Adipocyte (in vitro differentiated cells): ENCODE measurements at regions not wholly inside any gene's neighbourhood (a gene's known extent, or its start where the extent isn't known, plus 50 kb on each side); places are given as distances from the start of the nearest gene placed in this dataset.
A peak's percentile ranks its signal among the peaks of the same experiment; 100 is the strongest.

Source experiments
- DNase-seq: peaks from one replicate; pipeline ENCODE4 v3.0.0-alpha.2; 2015; ENCODE audit warnings: low read depth
- H3K27me3 ChIP-seq: replicated peaks from 2 replicates; pipeline ENCODE4 v1.7.0; 2013; ENCODE audit warnings: mild to moderate bottlenecking, low read length, moderate library complexity; ENCODE audit not compliant: control insufficient read depth, insufficient read depth
- H3K36me3 ChIP-seq: 2 replicates; pipeline ENCODE4 v1.7.0; 2013; ENCODE audit warnings: low read length, mild to moderate bottlenecking, moderate library complexity; ENCODE audit not compliant: control insufficient read depth, insufficient read depth, severe bottlenecking
- H3K4me1 ChIP-seq: 2 replicates; pipeline ENCODE4 v1.7.0; 2013; ENCODE audit warnings: mild to moderate bottlenecking, low read length, moderate library complexity; ENCODE audit not compliant: control insufficient read depth, insufficient read depth
- H3K4me3 ChIP-seq: 2 replicates; pipeline ENCODE4 v1.7.0; 2013; ENCODE audit warnings: mild to moderate bottlenecking, low read length, moderate library complexity
- H3K9ac ChIP-seq: 2 replicates; pipeline ENCODE4 v1.7.0; 2013; ENCODE audit warnings: mild to moderate bottlenecking, low read length, moderate library complexity
- H3K9me3 ChIP-seq: 2 replicates; pipeline ENCODE4 v1.7.0; 2013; ENCODE audit warnings: mild to moderate bottlenecking, low read length, moderate library complexity; ENCODE audit not compliant: control insufficient read depth

GRCh38 chr10:63795094-63795860 lies 274.1 kb downstream of the REEP3 start:
- DNase-seq: no peak
- H3K4me1 ChIP-seq: peaks cover 9% of the 10 kb centered on the region
- no peak overlapping the region for H3K9ac ChIP-seq
- no peaks in the 10 kb centered on the region for H3K36me3 ChIP-seq
- no peaks in the 10 kb centered on the region for H3K27me3 ChIP-seq
- peaks cover 9% of the 10 kb centered on the region for H3K9me3 ChIP-seq
- no peak overlapping the region for H3K4me3 ChIP-seq

- Histone ChIP-seq H3K4me3 (peak overlapping the region; percentile 66), H3K36me3 (no peaks in the 10 kb centered on the region), H3K27me3 (no peaks in the 10 kb centered on the region), H3K4me1 (peaks cover 17% of the 10 kb centered on the region), H3K9me3 (no peaks in the 10 kb centered on the region), H3K9ac (peak overlapping the region; percentile 27)
- peak; percentile 73 for DNase-seq
Measured at GRCh38 chr10:63798599-63799498, 277.6 kb downstream of the REEP3 start.

- no peaks in the 10 kb centered on the region for H3K9me3 ChIP-seq
- peaks cover 17% of the 10 kb centered on the region for H3K4me1 ChIP-seq
- no peak overlapping the region for H3K9ac ChIP-seq
- no peaks in the 10 kb centered on the region for H3K36me3 ChIP-seq
- peak overlapping the region; percentile 66 for H3K4me3 ChIP-seq
- DNase-seq: no peak
- no peaks in the 10 kb centered on the region for H3K27me3 ChIP-seq
Measured at GRCh38 chr10:63799521-63800300, 278.5 kb downstream of the REEP3 start.

- Histone ChIP-seq H3K9me3 (no peaks in the 10 kb centered on the region), H3K4me3 (no peak overlapping the region), H3K36me3 (no peaks in the 10 kb centered on the region), H3K4me1 (peaks cover 17% of the 10 kb centered on the region), H3K27me3 (no peaks in the 10 kb centered on the region), H3K9ac (no peak overlapping the region)
- DNase-seq: no peak
Measured at GRCh38 chr10:63801166-63801565, 280.0 kb downstream of the REEP3 start.

- Histone ChIP-seq H3K4me1 (no peaks in the 10 kb centered on the region), H3K4me3 (no peak overlapping the region), H3K36me3 (no peaks in the 10 kb centered on the region), H3K27me3 (no peaks in the 10 kb centered on the region), H3K9ac (no peak overlapping the region), H3K9me3 (no peaks in the 10 kb centered on the region)
- no peak for DNase-seq
Measured at GRCh38 chr10:63806330-63806729, 285.1 kb downstream of the REEP3 start.

- no peaks in the 10 kb centered on the region for H3K36me3 ChIP-seq
- H3K27me3 ChIP-seq: peaks cover 9% of the 10 kb centered on the region
- no peak overlapping the region for H3K9ac ChIP-seq
- H3K4me3 ChIP-seq: no peak overlapping the region
- H3K9me3 ChIP-seq: no peaks in the 10 kb centered on the region
- no peaks in the 10 kb centered on the region for H3K4me1 ChIP-seq
- DNase-seq: peak; percentile 4
Measured at GRCh38 chr10:63812501-63812900, 291.3 kb downstream of the REEP3 start.

GRCh38 chr10:63819753-63820329 lies 298.6 kb downstream of the REEP3 start:
- Histone ChIP-seq H3K9ac (no peak overlapping the region), H3K9me3 (peaks cover 3% of the 10 kb centered on the region), H3K27me3 (peaks cover 9% of the 10 kb centered on the region), H3K4me1 (no peaks in the 10 kb centered on the region), H3K4me3 (no peak overlapping the region), H3K36me3 (no peaks in the 10 kb centered on the region)
- peak; percentile 92 for DNase-seq

- Histone ChIP-seq H3K4me1 (no peaks in the 10 kb centered on the region), H3K4me3 (no peak overlapping the region), H3K9ac (no peak overlapping the region), H3K9me3 (peaks cover 3% of the 10 kb centered on the region), H3K36me3 (no peaks in the 10 kb centered on the region), H3K27me3 (no peaks in the 10 kb centered on the region)
- no peak for DNase-seq
Measured at GRCh38 chr10:63822496-63822895, 301.3 kb downstream of the REEP3 start.

GRCh38 chr10:63825111-63825510 lies 303.9 kb downstream of the REEP3 start:
- Histone ChIP-seq H3K36me3 (no peaks in the 10 kb centered on the region), H3K4me3 (no peak overlapping the region), H3K27me3 (no peaks in the 10 kb centered on the region), H3K9me3 (peaks cover 3% of the 10 kb centered on the region), H3K9ac (no peak overlapping the region), H3K4me1 (no peaks in the 10 kb centered on the region)
- DNase-seq: no peak

GRCh38 chr10:63825766-63826165 lies 304.6 kb downstream of the REEP3 start:
- H3K9ac ChIP-seq: no peak overlapping the region
- H3K4me3 ChIP-seq: no peak overlapping the region
- H3K36me3 ChIP-seq: no peaks in the 10 kb centered on the region
- DNase-seq: no peak
- peaks cover 3% of the 10 kb centered on the region for H3K9me3 ChIP-seq
- H3K4me1 ChIP-seq: no peaks in the 10 kb centered on the region
- no peaks in the 10 kb centered on the region for H3K27me3 ChIP-seq
